ENCODE measurements at regions not wholly inside any gene's neighbourhood (a gene's known extent, or its start where the extent isn't known, plus 50 kb on each side); places are given as distances from the start of the nearest gene placed in this dataset.

- no peaks in the 10 kb centered on the region for H3K36me3 ChIP-seq (ENCODE audit: control insufficient read depth, insufficient read depth, low read length)
- H2BK20ac ChIP-seq (ENCODE audit: low read depth, low read length) = no peak overlapping the region
- no peak overlapping the region for H2BK15ac ChIP-seq (ENCODE audit: low read depth, low read length)
- BruUV-seq (replicated peaks) = no TSS peak
- intact Hi-C loops (cut with micrococcal nuclease) = no loop called here
- no peaks in the 10 kb centered on the region; the same call in 1 of the 2 replicates for H3K27me3 ChIP-seq (ENCODE audit: control insufficient read depth, insufficient read depth, low read length)
- ATAC-seq (ENCODE audit: low read depth) = no peak
- H3K56ac ChIP-seq (ENCODE audit: extremely low read depth, insufficient read depth, low read length) = no peak overlapping the region
- no peaks in the 10 kb centered on the region for H3K79me1 ChIP-seq (ENCODE audit: low read depth in 1 of 2, low read length in 2 of 2)
- no peak overlapping the region for H4K5ac ChIP-seq (ENCODE audit: low read depth, low read length)
- ChIA-PET POLR2A (ENCODE audit: unreplicated experiment) (no interaction called here), CTCF (interaction anchor here (1.0 kb wide), 1 partner anchor 14 kb away, joined by 3 read pairs; no protein-coding TSS in a partner anchor)
- no peak overlapping the region for H3K4me3 ChIP-seq (ENCODE audit: insufficient read depth, low read depth, low read length)
- H3K4me2 ChIP-seq (ENCODE audit: low read depth, low read length) = no peak overlapping the region
- WGBS, 2 experiments (ENCODE audit: extremely low coverage in 2 of 2, insufficient read length in 1 of 2) = 89% methylated on average over 4 of the region's 5 CpGs; no CpG with 5 or more reads in 1 of the 2 experiments
- H3K9ac ChIP-seq (ENCODE audit: low read depth, low read length) = no peak overlapping the region
- H2BK5ac ChIP-seq (ENCODE audit: low read depth, low read length, poor library complexity, severe bottlenecking) = no peak overlapping the region
- no peak overlapping the region for H3K23ac ChIP-seq (ENCODE audit: low read depth, low read length)
- H3K4ac ChIP-seq (ENCODE audit: low read depth, low read length) = 0 out of 2 replicates have a peak overlapping the region, but pooled peaks have one; percentile 10
- no peaks in the 10 kb centered on the region for H3K9me3 ChIP-seq (ENCODE audit: control insufficient read depth, insufficient read depth, low read length)
- peak overlapping the region; percentile 16 for H2AK5ac ChIP-seq (ENCODE audit: low read depth, low read length)
- TF ChIP-seq MXI1 (IDR thresholded peaks at IDR 0.05; ENCODE audit: borderline replicate concordance, low read depth, low read length) (no peak), SMC3 (IDR thresholded peaks at IDR 0.05; ENCODE audit: low read depth, low read length) (no peak), RFX5 (IDR thresholded peaks at IDR 0.05; ENCODE audit: low read depth, low read length) (no peak), CTCF (conservative IDR thresholded peaks at IDR 0.05; ENCODE audit: low read depth, low read length) (no peak), POLR2A (IDR thresholded peaks at IDR 0.05; ENCODE audit: low read depth, low read length) (no peak), NFE2L2 (IDR thresholded peaks at IDR 0.05; ENCODE audit: low read depth, low read length) (no peak), ELK1 (IDR thresholded peaks at IDR 0.05; ENCODE audit: borderline replicate concordance, low read depth, low read length) (no peak), CHD1 (IDR thresholded peaks at IDR 0.05; ENCODE audit: low read depth, low read length) (no peak), MAZ (IDR thresholded peaks at IDR 0.05; ENCODE audit: borderline replicate concordance, low read depth, low read length) (no peak), MAFK (IDR thresholded peaks at IDR 0.05; ENCODE audit: low read depth, low read length) (no peak), RAD21 (IDR thresholded peaks at IDR 0.05; ENCODE audit: low read length) (no peak), FOS (IDR thresholded peaks at IDR 0.05; ENCODE audit: low read depth, low read length) (no peak), RCOR1 (IDR thresholded peaks at IDR 0.05; ENCODE audit: insufficient replicate concordance, low read length) (no peak)
- dilution Hi-C loops (cut with HindIII; ENCODE audit: low sequenced_read_pairs, unreplicated experiment) = no loop called here
- peaks cover 24% of the 10 kb centered on the region for H3K4me1 ChIP-seq (ENCODE audit: control insufficient read depth, insufficient read depth, low read length)
- H3K18ac ChIP-seq (ENCODE audit: low read depth, low read length) = no peak overlapping the region
- in situ Hi-C loops (cut with MboI; ENCODE audit: low sequenced_read_pairs) = no loop called here
- no peak overlapping the region for H2AFZ ChIP-seq (replicated peaks; ENCODE audit: low read length, poor library complexity)
- DNase-seq = no peak
- no peak overlapping the region for H2BK120ac ChIP-seq (ENCODE audit: low read depth, low read length)
- H4K8ac ChIP-seq (ENCODE audit: low read depth in 2 of 2, low read length in 2 of 2) = no peak overlapping the region
- no peak overlapping the region for H3K27ac ChIP-seq (ENCODE audit: insufficient read depth, low read length)
- no peak overlapping the region for H3K14ac ChIP-seq (replicated peaks; ENCODE audit: low read depth, low read length)
- H4K91ac ChIP-seq (ENCODE audit: insufficient read depth, low read depth, low read length) = no peak overlapping the region
- H3K9me1 ChIP-seq (ENCODE audit: insufficient read depth, low read length) = peaks cover 11% of the 10 kb centered on the region
- H4K20me1 ChIP-seq (ENCODE audit: insufficient read depth, low read length) = no peaks in the 10 kb centered on the region
- H2AK9ac ChIP-seq (replicated peaks; ENCODE audit: low read depth, low read length, poor library complexity) = no peak overlapping the region
These were observed 61.4 kb upstream of the TARBP1 start for GRCh38 chr1:234540404-234540762.

Measured in IMR-90 (cell line).